Adrenal gland (tissue), 9 donors: ENCODE measurements at regions not wholly inside any gene's neighbourhood (a gene's known extent, or its start where the extent isn't known, plus 50 kb on each side); places are given as distances from the start of the nearest gene placed in this dataset.

Source experiments
- DNase-seq, 7 donors: peaks; one replicate each; pipeline ENCODE4 v3.0.0-alpha.2; 2019 to 2020
- H3K27ac ChIP-seq, 5 donors: fragments of 200-600 bp; sonication (generic) in 4 of 5; 1 replicate in 3 of 5; 2 replicates in 2 of 5; pipeline versions ENCODE4 v1.5.1 to v1.8.0; 2016 to 2020; ENCODE audit warnings: mild to moderate bottlenecking in 1 of 5
- H3K27me3 ChIP-seq: fragments of 200-600 bp; 2 replicates; pipeline ENCODE4 v1.8.0; 2021
- H3K36me3 ChIP-seq, 2 donors: fragments of 200-600 bp; replicated peaks in 1 of 2; 1 replicate in 1 of 2; 2 replicates in 1 of 2; pipeline versions ENCODE4 v1.5.1 to v1.8.0; 2018 to 2022
- H3K4me1 ChIP-seq, 2 donors: fragments of 200-600 bp; replicated peaks in 1 of 2; 1 replicate in 1 of 2; 2 replicates in 1 of 2; pipeline versions ENCODE4 v1.5.1 to v1.8.0; 2018 to 2021
- H3K4me3 ChIP-seq, 4 donors: fragments of 200-600 bp; sonication (generic) in 3 of 4; one replicate each; pipeline ENCODE4 v1.5.1; 2016 to 2018
- H3K9me3 ChIP-seq, 3 donors: fragments of 200-600 bp; sonication (generic) in 1 of 3; replicated peaks in 1 of 3; 1 replicate in 2 of 3; 2 replicates in 1 of 3; pipeline versions ENCODE4 v1.5.1 to v1.8.0; 2016 to 2021
- POLR2A ChIP-seq, 2 donors: fragments of 450-650 bp; IDR thresholded peaks; one replicate each; pipeline ENCODE4 v1.6.1; 2017; ENCODE audit warnings: antibody characterized with exemption in 2 of 2, mild to moderate bottlenecking in 2 of 2, moderate library complexity in 1 of 2
- WGBS, 4 donors: extraction: QIAGEN DNeasy Blood & Tissue Kit in 2 of 4; methylation state at CpG; one replicate each; pipeline versions ENCODE4 v1.1.5 to v1.1.7; 2013 to 2017; 5-methylcytosine and 5-hydroxymethylcytosine counted together
- intact Hi-C, 2 donors: fragments of 100-400 bp; cut with DNase I; formaldehyde crosslinking; loops; one replicate each; pipeline versions ENCODE4 v1.14.1 to v1.15.0; 2022 to 2023
- TF ChIP-seq, protein P1 (sequence below), 6 experiments: fragments of 450-650 bp in 4 of 6; fragments of 200-600 bp in 2 of 6; sonication (generic) in 1 of 6; IDR thresholded peaks; 1 replicate in 5 of 6; 2 replicates in 1 of 6; pipeline versions ENCODE4 v1.5.1 to v1.8.0; 2016 to 2021; ENCODE audit warnings: antibody characterized with exemption in 6 of 6, mild to moderate bottlenecking in 2 of 6, moderate library complexity in 1 of 6
- donor health status: healthy with polysubstance abuse.
- donor health status: Bipolar disorder and iron deficiency.
- donor health status: DM: yes; HTN: yes; CAD: no.
- donor health status: DM: no; HTN: no; CAD: no.
- donor health status: DM: no; HTN: no; CAD: no.

DNA sequence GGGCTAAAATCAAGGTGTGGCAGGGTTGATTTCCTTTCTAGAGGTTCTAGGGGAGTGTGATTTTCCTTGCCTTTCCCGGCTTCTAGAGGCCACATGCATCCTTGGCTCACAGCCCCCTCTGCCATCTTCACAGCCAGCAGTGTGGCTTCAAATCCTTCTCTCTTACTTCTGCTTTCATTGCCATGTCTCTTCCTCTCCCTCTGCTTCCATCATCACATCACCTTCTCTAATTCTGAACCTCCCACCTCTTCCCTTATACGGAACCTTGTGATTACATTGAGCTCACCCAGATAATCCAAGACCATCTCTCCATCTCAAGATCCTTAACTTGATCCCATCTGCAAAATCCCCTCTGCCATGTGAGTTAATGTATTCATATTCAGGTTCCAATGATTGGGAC, 56.2 kb upstream of the RMDN2 start:
- TF ChIP-seq, protein P1, sequence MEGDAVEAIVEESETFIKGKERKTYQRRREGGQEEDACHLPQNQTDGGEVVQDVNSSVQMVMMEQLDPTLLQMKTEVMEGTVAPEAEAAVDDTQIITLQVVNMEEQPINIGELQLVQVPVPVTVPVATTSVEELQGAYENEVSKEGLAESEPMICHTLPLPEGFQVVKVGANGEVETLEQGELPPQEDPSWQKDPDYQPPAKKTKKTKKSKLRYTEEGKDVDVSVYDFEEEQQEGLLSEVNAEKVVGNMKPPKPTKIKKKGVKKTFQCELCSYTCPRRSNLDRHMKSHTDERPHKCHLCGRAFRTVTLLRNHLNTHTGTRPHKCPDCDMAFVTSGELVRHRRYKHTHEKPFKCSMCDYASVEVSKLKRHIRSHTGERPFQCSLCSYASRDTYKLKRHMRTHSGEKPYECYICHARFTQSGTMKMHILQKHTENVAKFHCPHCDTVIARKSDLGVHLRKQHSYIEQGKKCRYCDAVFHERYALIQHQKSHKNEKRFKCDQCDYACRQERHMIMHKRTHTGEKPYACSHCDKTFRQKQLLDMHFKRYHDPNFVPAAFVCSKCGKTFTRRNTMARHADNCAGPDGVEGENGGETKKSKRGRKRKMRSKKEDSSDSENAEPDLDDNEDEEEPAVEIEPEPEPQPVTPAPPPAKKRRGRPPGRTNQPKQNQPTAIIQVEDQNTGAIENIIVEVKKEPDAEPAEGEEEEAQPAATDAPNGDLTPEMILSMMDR (IDR thresholded peaks at IDR 0.05), result no peak
- TF ChIP-seq POLR2A (IDR thresholded peaks at IDR 0.05), result no peak
- DNase-seq, result no peak
- no peak overlapping the region for H3K27ac ChIP-seq
- WGBS, 4 donors, result 38 to 46% (median 42%) methylated on average over 2 of the region's 2 CpGs
- H3K4me1 ChIP-seq, result peaks cover 0 to 11% of the 10 kb centered on the region in 2 donors
- no peaks in the 10 kb centered on the region for H3K9me3 ChIP-seq
- intact Hi-C loops, result no loop called here
- H3K4me3 ChIP-seq, result no peak overlapping the region
- no peaks in the 10 kb centered on the region for H3K27me3 ChIP-seq
- H3K36me3 ChIP-seq, result no peaks in the 10 kb centered on the region

- Histone ChIP-seq H3K27me3 (no peaks in the 10 kb centered on the region), H3K36me3 (no peaks in the 10 kb centered on the region), H3K4me3 (no peak overlapping the region), H3K27ac (no peak overlapping the region), H3K9me3 (no peaks in the 10 kb centered on the region), H3K4me1 (peaks cover 0 to 11% of the 10 kb centered on the region in 2 donors)
- TF ChIP-seq, protein P1 (IDR thresholded peaks at IDR 0.05), result no peak
- no peak for TF ChIP-seq POLR2A (IDR thresholded peaks at IDR 0.05)
- no peak for DNase-seq
- intact Hi-C loops, result no loop called here
- WGBS, 4 donors, result 64 to 86% (median 83%) methylated on average over 2 of the region's 2 CpGs
Measured at GRCh38 chr2:37869304-37869703, 55.8 kb upstream of the RMDN2 start.

DNA sequence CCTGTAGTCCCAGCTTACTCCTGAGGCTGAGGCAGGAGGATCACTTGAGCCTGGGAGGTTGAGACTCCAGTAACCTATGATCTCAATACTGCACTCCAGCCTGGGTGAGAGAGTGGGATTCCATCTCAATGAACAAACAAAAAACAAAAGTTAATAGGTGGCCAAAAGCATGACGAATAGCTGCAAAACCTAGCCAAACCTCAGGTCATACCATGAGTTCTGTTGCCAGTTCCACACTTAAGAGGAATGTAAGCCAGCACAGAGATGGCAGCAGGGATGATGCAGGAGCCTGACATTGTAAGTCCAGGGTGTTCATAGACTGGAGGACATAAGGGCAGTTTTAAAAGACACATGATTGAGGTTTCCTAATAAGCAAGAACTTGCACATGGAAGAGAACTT, 55.3 kb upstream of the RMDN2 start:
- Histone ChIP-seq H3K4me1 (peaks cover 0 to 11% of the 10 kb centered on the region in 2 donors), H3K9me3 (no peaks in the 10 kb centered on the region), H3K27ac (no peak overlapping the region), H3K4me3 (no peak overlapping the region), H3K27me3 (no peaks in the 10 kb centered on the region), H3K36me3 (no peaks in the 10 kb centered on the region)
- TF ChIP-seq POLR2A (IDR thresholded peaks at IDR 0.05), result no peak
- TF ChIP-seq, protein P1 (IDR thresholded peaks at IDR 0.05), result no peak
- 78 to 95% (median 91%) methylated on average over 1 of the region's 1 CpG for WGBS, 4 donors
- intact Hi-C loops, result no loop called here
- DNase-seq, result no peak

- no peak for DNase-seq
- TF ChIP-seq POLR2A (IDR thresholded peaks at IDR 0.05), result no peak
- TF ChIP-seq, protein P1 (IDR thresholded peaks at IDR 0.05), result no peak
- H3K4me1 ChIP-seq, result peaks cover 0 to 11% of the 10 kb centered on the region in 2 donors
- no peak overlapping the region for H3K4me3 ChIP-seq
- no peaks in the 10 kb centered on the region for H3K27me3 ChIP-seq
- H3K27ac ChIP-seq, result no peak overlapping the region
- intact Hi-C loops, result no loop called here
- no peaks in the 10 kb centered on the region for H3K9me3 ChIP-seq
- no peaks in the 10 kb centered on the region for H3K36me3 ChIP-seq
- 82 to 87% (median 85%) methylated on average over 4 of the region's 4 CpGs for WGBS, 4 donors
Measured at GRCh38 chr2:37870829-37871228, 54.3 kb upstream of the RMDN2 start.
